D721Med (cell line): ENCODE measurements at regions not wholly inside any gene's neighbourhood (a gene's known extent, or its start where the extent isn't known, plus 50 kb on each side); places are given as distances from the start of the nearest gene placed in this dataset.

ENCODE experiments used
- DNase-seq: peaks from one replicate; pipeline ENCODE4 v3.0.0; 2011; ENCODE audit warnings: low spot score; ENCODE audit not compliant: insufficient read length
- FAIRE-seq: peaks from 2 replicates; lab custom pipeline; 2011; peaks lifted over from hg19 to GRCh38; lab: Jason Lieb, UNC
- CTCF ChIP-seq: IDR thresholded peaks from 2 replicates; pipeline ENCODE4 v1.5.1; 2012; ENCODE audit warnings: mild to moderate bottlenecking, control low read depth; ENCODE audit not compliant: insufficient read depth; ENCODE audit errors: missing control alignments

- FAIRE-seq = no peak
- TF ChIP-seq CTCF = no peak
- no peak for DNase-seq
These were observed 580.7 kb upstream of the EPHA6 start for GRCh38 chr3:96233679-96234078.

- FAIRE-seq (no peak), DNase-seq (no peak)
- TF ChIP-seq CTCF = no peak
These were observed 577.9 kb upstream of the EPHA6 start for GRCh38 chr3:96236522-96236921.

GRCh38 chr3:96259299-96259698, 555.1 kb upstream of the EPHA6 start:
- TF ChIP-seq CTCF = no peak
- DNase-seq (no peak), FAIRE-seq (no peak)

- DNase-seq = no peak
- TF ChIP-seq CTCF = no peak
- FAIRE-seq = no peak
These were observed 549.7 kb upstream of the EPHA6 start for GRCh38 chr3:96264701-96265100.

GRCh38 chr3:96266395-96267190, 547.8 kb upstream of the EPHA6 start:
- FAIRE-seq (no peak), DNase-seq (no peak)
- TF ChIP-seq CTCF = no peak

GRCh38 chr3:96267577-96267976, 546.8 kb upstream of the EPHA6 start:
- TF ChIP-seq CTCF = no peak
- DNase-seq = no peak
- no peak for FAIRE-seq

GRCh38 chr3:96294143-96294542, 520.3 kb upstream of the EPHA6 start:
- DNase-seq (no peak), FAIRE-seq (no peak)
- TF ChIP-seq CTCF = no peak
